ENCODE measurements at regions not wholly inside any gene's neighbourhood (a gene's known extent, or its start where the extent isn't known, plus 50 kb on each side); places are given as distances from the start of the nearest gene placed in this dataset.

GRCh38 chr10:37638569-37638968 lies 218.8 kb downstream of the ZNF248 start:
- no peaks in the 10 kb centered on the region for H3K9me2 ChIP-seq (replicated peaks; ENCODE audit: low read depth, low read length)
- no peak overlapping the region for H2AFZ ChIP-seq (ENCODE audit: low read length)
- H3F3A ChIP-seq (ENCODE audit: low read depth): no peaks in the 10 kb centered on the region
- H3K79me2 ChIP-seq (ENCODE audit: insufficient read depth, low read length): no peaks in the 10 kb centered on the region
- no peaks in the 10 kb centered on the region for H3K4me1 ChIP-seq (ENCODE audit: insufficient read depth, low read length, poor library complexity, severe bottlenecking)
- H4K20me1 ChIP-seq (ENCODE audit: insufficient read depth, low read length, poor library complexity, severe bottlenecking): no peaks in the 10 kb centered on the region
- no peak overlapping the region for H3K4me2 ChIP-seq (ENCODE audit: low read depth, low read length, poor library complexity, severe bottlenecking)
- no peak for TF ChIP-seq CTCF (conservative IDR thresholded peaks at IDR 0.05; ENCODE audit: low read length)
- TF ChIP-seq EZH2phosphoT487 (IDR thresholded peaks at IDR 0.05; ENCODE audit: borderline replicate concordance): no peak
- no peaks in the 10 kb centered on the region for H3K27me3 ChIP-seq (ENCODE audit: insufficient read depth, low read length, poor library complexity, severe bottlenecking)
- no peaks in the 10 kb centered on the region for H3K36me3 ChIP-seq (ENCODE audit: insufficient read depth, low read length)
- H3K9ac ChIP-seq (ENCODE audit: low read depth, low read length, poor library complexity, severe bottlenecking): no peak overlapping the region
- H3K9me3 ChIP-seq (ENCODE audit: insufficient read depth, low read depth, low read length): no peaks in the 10 kb centered on the region; the same call in 1 of the 2 replicates
- no peak overlapping the region for H3K4me3 ChIP-seq (ENCODE audit: low read length, poor library complexity, severe bottlenecking)

GRCh38 chr10:37634351-37634880 lies 223.0 kb downstream of the ZNF248 start:
- H3K36me3 ChIP-seq (ENCODE audit: insufficient read depth, low read length): no peaks in the 10 kb centered on the region
- no peak overlapping the region for H3K9ac ChIP-seq (ENCODE audit: low read depth, low read length, poor library complexity, severe bottlenecking)
- H3K4me2 ChIP-seq (ENCODE audit: low read depth, low read length, poor library complexity, severe bottlenecking): no peak overlapping the region
- TF ChIP-seq CTCF (conservative IDR thresholded peaks at IDR 0.05; ENCODE audit: low read length) (no peak), EZH2phosphoT487 (IDR thresholded peaks at IDR 0.05; ENCODE audit: borderline replicate concordance) (no peak)
- no peaks in the 10 kb centered on the region; the same call in 1 of the 2 replicates for H3K9me3 ChIP-seq (ENCODE audit: insufficient read depth, low read depth, low read length)
- no peaks in the 10 kb centered on the region for H3K27me3 ChIP-seq (ENCODE audit: insufficient read depth, low read length, poor library complexity, severe bottlenecking)
- H3K79me2 ChIP-seq (ENCODE audit: insufficient read depth, low read length): no peaks in the 10 kb centered on the region
- H3K4me1 ChIP-seq (ENCODE audit: insufficient read depth, low read length, poor library complexity, severe bottlenecking): no peaks in the 10 kb centered on the region
- H4K20me1 ChIP-seq (ENCODE audit: insufficient read depth, low read length, poor library complexity, severe bottlenecking): no peaks in the 10 kb centered on the region
- H3F3A ChIP-seq (ENCODE audit: low read depth): no peaks in the 10 kb centered on the region
- no peaks in the 10 kb centered on the region for H3K9me2 ChIP-seq (replicated peaks; ENCODE audit: low read depth, low read length)
- no peak overlapping the region for H2AFZ ChIP-seq (ENCODE audit: low read length)
- H3K4me3 ChIP-seq (ENCODE audit: low read length, poor library complexity, severe bottlenecking): no peak overlapping the region

GRCh38 chr10:37632641-37633040 lies 224.8 kb downstream of the ZNF248 start:
- H2AFZ ChIP-seq (ENCODE audit: low read length): no peak overlapping the region
- no peaks in the 10 kb centered on the region; the same call in 1 of the 2 replicates for H3K9me3 ChIP-seq (ENCODE audit: insufficient read depth, low read depth, low read length)
- no peak overlapping the region for H3K4me2 ChIP-seq (ENCODE audit: low read depth, low read length, poor library complexity, severe bottlenecking)
- H3K9ac ChIP-seq (ENCODE audit: low read depth, low read length, poor library complexity, severe bottlenecking): no peak overlapping the region
- no peaks in the 10 kb centered on the region for H3K36me3 ChIP-seq (ENCODE audit: insufficient read depth, low read length)
- H3K27me3 ChIP-seq (ENCODE audit: insufficient read depth, low read length, poor library complexity, severe bottlenecking): no peaks in the 10 kb centered on the region
- H3K4me1 ChIP-seq (ENCODE audit: insufficient read depth, low read length, poor library complexity, severe bottlenecking): no peaks in the 10 kb centered on the region
- TF ChIP-seq EZH2phosphoT487 (IDR thresholded peaks at IDR 0.05; ENCODE audit: borderline replicate concordance): no peak
- no peak for TF ChIP-seq CTCF (conservative IDR thresholded peaks at IDR 0.05; ENCODE audit: low read length)
- no peaks in the 10 kb centered on the region for H4K20me1 ChIP-seq (ENCODE audit: insufficient read depth, low read length, poor library complexity, severe bottlenecking)
- no peaks in the 10 kb centered on the region for H3K79me2 ChIP-seq (ENCODE audit: insufficient read depth, low read length)
- no peaks in the 10 kb centered on the region for H3F3A ChIP-seq (ENCODE audit: low read depth)
- no peak overlapping the region for H3K4me3 ChIP-seq (ENCODE audit: low read length, poor library complexity, severe bottlenecking)
- H3K9me2 ChIP-seq (replicated peaks; ENCODE audit: low read depth, low read length): no peaks in the 10 kb centered on the region

All from Loucy (cell line).